Endothelial cell of umbilical vein (primary cell): ENCODE measurements at regions not wholly inside any gene's neighbourhood (a gene's known extent, or its start where the extent isn't known, plus 50 kb on each side); places are given as distances from the start of the nearest gene placed in this dataset.

Experiments
- BruUV-seq: library from RNA; stranded (reverse); fragments of 400-500 nt; replicated peaks from 2 replicates; lab custom pipeline; 2021; lab: Mats Ljungman, UMichigan
- CTCF ChIA-PET: fragments of 300-600, 350-600 bp; sonication (Branson Sonifier 250); formaldehyde crosslinking; loops from one replicate; lab custom pipeline; 2021; ENCODE audit warnings: antibody characterized with exemption, inconsistent platforms; lab: Charles Lee
- POLR2A ChIA-PET: fragments of 300-600, 350-600 bp; sonication (Branson Sonifier 250); formaldehyde crosslinking; loops from one replicate; lab custom pipeline; 2021; ENCODE audit warnings: antibody characterized with exemption, inconsistent platforms; lab: Charles Lee
- DNase-seq: peaks from one replicate; pipeline ENCODE4 v3.0.0-alpha.2; 2011; ENCODE audit warnings: low read depth, low spot score
- FAIRE-seq: peaks from 2 replicates; lab custom pipeline; 2011; peaks lifted over from hg19 to GRCh38; lab: Jason Lieb, UNC
- H2AFZ ChIP-seq: 2 replicates; pipeline ENCODE4 v1.6.0; 2012; ENCODE audit warnings: low read depth, low read length, control low read depth, inconsistent platforms
- H3K27ac ChIP-seq: 2 replicates; pipeline ENCODE4 v1.5.1; 2011; ENCODE audit warnings: low read depth, mild to moderate bottlenecking, control low read depth, low read length, moderate library complexity; ENCODE audit not compliant: insufficient read depth
- H3K27me3 ChIP-seq, 2 experiments: 2 replicates each; pipeline versions ENCODE4 v1.6.0 to v1.6.1; 2011; ENCODE audit warnings: low read length in 2 of 2, mixed read lengths in 1 of 2; ENCODE audit not compliant: control insufficient read depth in 2 of 2, insufficient read depth in 2 of 2
- H3K36me3 ChIP-seq, 2 experiments: 2 replicates in 1 of 2; 3 replicates in 1 of 2; pipeline ENCODE4 v1.5.1; 2011; ENCODE audit warnings: low read length in 2 of 2, mild to moderate bottlenecking in 1 of 2, moderate library complexity in 1 of 2; ENCODE audit not compliant: control insufficient read depth in 2 of 2, insufficient read depth in 2 of 2; ENCODE audit errors: extremely low read depth in 1 of 2
- H3K4me1 ChIP-seq: 3 replicates; pipeline ENCODE4 v1.5.1; 2011; ENCODE audit warnings: mild to moderate bottlenecking, low read length; ENCODE audit not compliant: control insufficient read depth, insufficient read depth; ENCODE audit errors: extremely low read depth
- H3K4me2 ChIP-seq: 2 replicates; pipeline ENCODE4 v1.6.1; 2011; ENCODE audit warnings: low read length, control low read depth, mixed read lengths; ENCODE audit not compliant: insufficient read depth
- H3K4me3 ChIP-seq, 3 experiments: fragments of 200-600 bp in 1 of 3; sonication (generic), shearing (Covaris generic) in 1 of 3; replicated peaks in 1 of 3; 2 replicates each; pipeline ENCODE4 v1.5.1; 2011 to 2016; ENCODE audit warnings: control low read depth in 3 of 3, low read length in 3 of 3, mild to moderate bottlenecking in 2 of 3, inconsistent platforms in 1 of 3, low read depth in 1 of 3, moderate library complexity in 1 of 3; ENCODE audit not compliant: insufficient read depth in 1 of 3
- H3K79me2 ChIP-seq: 2 replicates; pipeline ENCODE4 v1.6.0; 2012; ENCODE audit warnings: low read length, inconsistent platforms; ENCODE audit not compliant: control insufficient read depth, insufficient read depth
- H3K9ac ChIP-seq: replicated peaks from 2 replicates; pipeline ENCODE3; 2011; ENCODE audit warnings: low read length, control low read depth; ENCODE audit not compliant: insufficient read depth; ENCODE audit errors: extremely low read depth
- H3K9me1 ChIP-seq: replicated peaks from 3 replicates; pipeline ENCODE4 v1.6.0; 2011; ENCODE audit warnings: mild to moderate bottlenecking, low read length; ENCODE audit not compliant: control insufficient read depth, insufficient read depth; ENCODE audit errors: extremely low read depth
- H3K9me3 ChIP-seq: replicated peaks from 2 replicates; pipeline ENCODE4 v1.5.1; 2012; ENCODE audit warnings: low read length, inconsistent platforms; ENCODE audit not compliant: control insufficient read depth, insufficient read depth
- H4K20me1 ChIP-seq: replicated peaks from 2 replicates; pipeline ENCODE3; 2011; ENCODE audit warnings: mild to moderate bottlenecking, low read length; ENCODE audit not compliant: control insufficient read depth, insufficient read depth; ENCODE audit errors: extremely low read depth
- EZH2 ChIP-seq: IDR thresholded peaks from 2 replicates; pipeline ENCODE4 v1.6.1; 2012; ENCODE audit warnings: borderline replicate concordance, low read depth, mild to moderate bottlenecking, moderate library complexity, low read length, inconsistent platforms; ENCODE audit not compliant: severe bottlenecking
- FOS ChIP-seq: IDR thresholded peaks from 2 replicates; pipeline ENCODE4 v1.6.1; 2011; ENCODE audit warnings: mild to moderate bottlenecking, low read length, moderate library complexity, borderline replicate concordance; ENCODE audit not compliant: insufficient read depth
- GATA2 ChIP-seq: IDR thresholded peaks from 2 replicates; pipeline ENCODE4 v1.7.0; 2011; ENCODE audit warnings: low read depth, mild to moderate bottlenecking, moderate library complexity, mixed read lengths, low read length; ENCODE audit not compliant: insufficient read length, insufficient read depth
- JUN ChIP-seq: IDR thresholded peaks from 2 replicates; pipeline ENCODE4 v1.6.1; 2011; ENCODE audit warnings: borderline replicate concordance, low read depth; ENCODE audit not compliant: insufficient read length, insufficient read depth
- MYC ChIP-seq: IDR thresholded peaks from one replicate; pipeline ENCODE4 v1.6.1; 2011; ENCODE audit warnings: mild to moderate bottlenecking, low read depth, low read length
- POLR2A ChIP-seq: IDR thresholded peaks from 2 replicates; pipeline ENCODE4 v1.6.1; 2012; ENCODE audit warnings: low read depth, mild to moderate bottlenecking, control low read depth, low read length
- POLR2AphosphoS5 ChIP-seq: IDR thresholded peaks from 2 replicates; pipeline ENCODE4 v1.6.1; 2012; ENCODE audit warnings: low read depth, mild to moderate bottlenecking, control low read depth, low read length, moderate library complexity; ENCODE audit not compliant: insufficient read depth
- dilution Hi-C: fragments of 300-500 bp; cut with MboI; formaldehyde crosslinking; loops from one replicate; pipeline ENCODE4 v1.15.0; 2019; ENCODE audit warnings: low sequenced_read_pairs; ENCODE audit not compliant: extremely low pct_ligation_motif_present
- intact Hi-C: fragments of 100-400 bp; cut with micrococcal nuclease; formaldehyde crosslinking; loops from one replicate; pipeline ENCODE4 v1.10.0; 2022
- TF ChIP-seq, protein P1 (sequence below), 2 donors: IDR thresholded peaks; 1 replicate in 1 of 2; 2 replicates in 1 of 2; pipeline ENCODE4 v1.5.1; 2011; ENCODE audit warnings: low read length in 2 of 2, mild to moderate bottlenecking in 2 of 2, moderate library complexity in 2 of 2, control low read depth in 1 of 2, inconsistent platforms in 1 of 2, low read depth in 1 of 2; ENCODE audit not compliant: insufficient read depth in 1 of 2; ENCODE audit errors: extremely low read depth in 1 of 2
- TF ChIP-seq, protein P2 (sequence below): IDR thresholded peaks from 2 replicates; pipeline ENCODE4 v1.6.1; 2011; ENCODE audit not compliant: insufficient read depth, insufficient read length

DNA sequence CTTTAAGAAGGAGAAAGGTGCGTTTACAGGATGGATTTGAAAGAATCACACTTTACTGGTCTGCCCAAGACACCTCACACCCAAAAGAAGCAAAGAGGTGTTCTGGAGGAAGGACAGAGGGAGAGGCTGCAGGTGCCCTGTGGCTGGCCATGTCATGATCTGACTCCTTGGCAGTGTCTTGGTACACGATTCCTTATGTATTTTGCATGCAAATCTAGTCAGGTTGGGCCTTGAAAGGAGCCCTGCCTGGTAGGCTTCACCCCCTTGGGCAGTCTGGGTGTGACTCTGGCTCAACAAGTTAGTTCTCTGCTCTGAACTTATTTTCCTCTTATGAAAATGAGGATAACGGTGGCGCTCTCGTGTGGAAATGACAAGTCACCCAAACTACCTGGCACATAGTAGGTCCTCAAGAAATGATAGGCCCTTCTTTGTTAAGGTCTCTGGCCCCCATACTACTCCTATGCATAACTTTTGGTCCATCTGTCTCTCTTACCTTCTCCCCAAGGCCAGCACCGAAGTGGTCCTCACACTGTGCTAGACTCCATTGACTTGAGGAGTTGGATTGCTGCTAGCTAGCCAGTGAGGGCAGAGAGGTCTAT lies 212.5 kb downstream of the SEMA6A start:
- no peaks in the 10 kb centered on the region for H3K9me1 ChIP-seq
- dilution Hi-C loops (no loop called here), intact Hi-C loops (no loop called here)
- H4K20me1 ChIP-seq: no peaks in the 10 kb centered on the region
- H3K9me3 ChIP-seq: no peaks in the 10 kb centered on the region
- H3K4me1 ChIP-seq: no peaks in the 10 kb centered on the region
- H3K27ac ChIP-seq: no peak overlapping the region
- TF ChIP-seq POLR2A: no peak
- TF ChIP-seq, protein P1, sequence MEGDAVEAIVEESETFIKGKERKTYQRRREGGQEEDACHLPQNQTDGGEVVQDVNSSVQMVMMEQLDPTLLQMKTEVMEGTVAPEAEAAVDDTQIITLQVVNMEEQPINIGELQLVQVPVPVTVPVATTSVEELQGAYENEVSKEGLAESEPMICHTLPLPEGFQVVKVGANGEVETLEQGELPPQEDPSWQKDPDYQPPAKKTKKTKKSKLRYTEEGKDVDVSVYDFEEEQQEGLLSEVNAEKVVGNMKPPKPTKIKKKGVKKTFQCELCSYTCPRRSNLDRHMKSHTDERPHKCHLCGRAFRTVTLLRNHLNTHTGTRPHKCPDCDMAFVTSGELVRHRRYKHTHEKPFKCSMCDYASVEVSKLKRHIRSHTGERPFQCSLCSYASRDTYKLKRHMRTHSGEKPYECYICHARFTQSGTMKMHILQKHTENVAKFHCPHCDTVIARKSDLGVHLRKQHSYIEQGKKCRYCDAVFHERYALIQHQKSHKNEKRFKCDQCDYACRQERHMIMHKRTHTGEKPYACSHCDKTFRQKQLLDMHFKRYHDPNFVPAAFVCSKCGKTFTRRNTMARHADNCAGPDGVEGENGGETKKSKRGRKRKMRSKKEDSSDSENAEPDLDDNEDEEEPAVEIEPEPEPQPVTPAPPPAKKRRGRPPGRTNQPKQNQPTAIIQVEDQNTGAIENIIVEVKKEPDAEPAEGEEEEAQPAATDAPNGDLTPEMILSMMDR (IDR thresholded peaks at IDR 0.05; ENCODE audit: extremely low read depth in 1 of 2, insufficient read depth in 1 of 2, low read depth in 1 of 2, low read length in 2 of 2): no peak
- no peak for TF ChIP-seq EZH2
- TF ChIP-seq MYC: no peak
- TF ChIP-seq, protein P2, sequence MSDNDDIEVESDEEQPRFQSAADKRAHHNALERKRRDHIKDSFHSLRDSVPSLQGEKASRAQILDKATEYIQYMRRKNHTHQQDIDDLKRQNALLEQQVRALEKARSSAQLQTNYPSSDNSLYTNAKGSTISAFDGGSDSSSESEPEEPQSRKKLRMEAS: no peak
- no peak for TF ChIP-seq FOS
- no peak for TF ChIP-seq POLR2AphosphoS5
- no peak for TF ChIP-seq GATA2
- TF ChIP-seq JUN: no peak
- no peak overlapping the region for H3K9ac ChIP-seq
- H3K79me2 ChIP-seq: no peaks in the 10 kb centered on the region
- no peak overlapping the region for H3K4me3 ChIP-seq
- no peaks in the 10 kb centered on the region for H3K36me3 ChIP-seq
- H3K4me2 ChIP-seq: no peak overlapping the region
- BruUV-seq: no TSS peak
- H2AFZ ChIP-seq: no peak overlapping the region
- ChIA-PET POLR2A (no interaction called here), CTCF (interaction anchor here (1.7 kb wide), 1 partner anchor 9 kb away, joined by 4 read pairs; no protein-coding TSS in a partner anchor)
- DNase-seq: no peak
- H3K27me3 ChIP-seq: no peaks in the 10 kb centered on the region
- no peak for FAIRE-seq
